ENCODE measurements at regions not wholly inside any gene's neighbourhood (a gene's known extent, or its start where the extent isn't known, plus 50 kb on each side); places are given as distances from the start of the nearest gene placed in this dataset.

- no peak for TF ChIP-seq CTCF (IDR thresholded peaks at IDR 0.05)
- TF ChIP-seq POLR2AphosphoS5 (IDR thresholded peaks at IDR 0.05): no peak
Measured at GRCh38 chr13:112229992-112230872, 145.9 kb upstream of the SPACA7 start.

All from esophagus muscularis mucosa (tissue), 3 donors.